GM18511 (cell line): ENCODE measurements at regions not wholly inside any gene's neighbourhood (a gene's known extent, or its start where the extent isn't known, plus 50 kb on each side); places are given as distances from the start of the nearest gene placed in this dataset.

Source experiments
- ATAC-seq: cut with Tn5 transposase; IDR thresholded peaks from one replicate; pipeline ENCODE4 v1.9.1; 2021; ENCODE audit warnings: mild to moderate bottlenecking, moderate library complexity; ENCODE audit not compliant: unreplicated experiment

DNA sequence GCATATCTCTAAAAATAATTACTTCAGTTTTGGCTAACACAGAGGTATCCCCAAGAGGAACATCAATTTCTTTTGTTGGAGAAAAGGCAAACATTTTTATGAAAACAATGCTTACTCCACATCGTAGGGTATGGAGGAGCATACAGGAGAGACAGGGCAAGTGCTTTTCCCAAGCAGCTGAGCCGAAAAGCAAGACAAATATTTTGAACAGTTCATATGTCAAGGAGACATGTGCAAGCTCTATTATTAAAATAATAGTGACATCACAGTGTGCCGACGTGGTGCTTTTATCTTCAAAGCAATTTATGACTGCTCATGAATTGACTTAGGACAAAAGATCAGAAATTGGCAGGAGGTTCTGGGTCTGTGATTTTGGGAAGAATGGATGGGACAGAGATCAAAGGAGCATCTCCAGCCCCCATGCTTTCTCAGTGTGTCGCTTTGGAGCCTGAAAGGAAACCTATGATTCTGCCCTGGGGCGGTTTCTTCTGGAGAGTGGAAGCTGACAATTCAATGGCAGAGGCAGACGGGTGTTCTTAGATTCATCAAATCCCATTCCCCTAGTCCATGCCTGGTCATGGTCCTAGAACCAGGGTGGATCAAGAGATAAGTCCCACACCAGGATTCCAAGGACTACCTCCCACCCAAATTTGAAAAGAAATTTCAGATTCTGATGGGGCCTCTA is 97.1 kb downstream of the JCAD start:
- ATAC-seq = no peak

DNA sequence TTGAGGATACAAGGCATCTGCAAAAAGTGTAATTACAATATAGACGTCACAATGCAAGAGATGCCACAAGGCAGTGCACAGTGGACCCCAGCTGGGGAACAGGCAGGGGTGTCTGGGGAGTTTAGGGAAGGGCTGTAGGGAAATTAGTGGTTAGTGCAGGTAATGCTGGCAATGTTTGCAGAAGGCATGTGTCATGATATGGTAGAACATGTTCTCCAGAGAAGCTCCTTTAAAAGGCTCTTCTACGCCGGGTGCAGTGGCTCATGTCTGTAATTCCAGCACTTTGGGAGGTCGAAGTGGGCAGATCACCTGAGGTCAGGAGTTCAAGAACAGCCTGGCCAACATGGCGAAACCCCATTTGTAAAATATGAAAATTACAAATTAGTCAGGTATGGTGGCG is 98.0 kb downstream of the JCAD start:
- no peak for ATAC-seq

DNA sequence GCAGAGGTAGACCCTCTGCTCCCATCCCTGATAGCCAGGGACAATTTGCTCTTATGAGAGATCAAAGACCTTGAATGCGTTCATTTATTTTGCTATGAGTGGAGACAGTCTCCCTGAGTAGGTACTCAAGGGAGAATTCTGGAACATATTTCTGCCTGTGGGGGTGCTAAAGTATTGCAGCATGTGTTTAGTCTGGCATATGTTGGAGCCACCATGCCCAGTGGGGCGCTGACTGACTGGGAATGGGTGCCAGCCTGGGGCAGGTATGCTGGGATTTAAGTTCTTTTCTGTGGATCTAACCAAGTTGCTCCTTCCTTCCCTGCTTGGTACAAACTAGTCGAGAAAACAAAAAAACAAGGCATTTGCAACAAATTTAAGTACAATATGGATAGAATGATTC is 99.1 kb downstream of the JCAD start:
- ATAC-seq = no peak

DNA sequence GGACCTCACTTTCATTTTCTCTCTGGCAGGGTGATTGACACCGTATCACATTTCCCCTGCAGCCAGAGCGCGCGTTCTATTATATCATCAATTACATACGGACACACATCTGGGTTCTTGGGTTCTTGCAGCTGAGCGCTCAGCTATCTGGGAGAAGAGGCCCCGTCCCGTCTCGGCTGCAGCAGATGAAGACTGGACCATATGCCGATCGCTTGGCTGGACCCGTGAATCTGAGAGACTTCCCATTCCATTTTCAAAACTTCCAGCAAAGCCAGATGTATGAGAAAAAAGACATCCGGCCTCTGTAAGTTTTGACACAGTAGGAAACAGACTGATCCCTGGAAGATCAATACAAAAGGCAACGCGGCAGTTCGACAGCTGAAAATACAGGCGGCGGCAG is 99.8 kb downstream of the JCAD start:
- ATAC-seq = no peak

DNA sequence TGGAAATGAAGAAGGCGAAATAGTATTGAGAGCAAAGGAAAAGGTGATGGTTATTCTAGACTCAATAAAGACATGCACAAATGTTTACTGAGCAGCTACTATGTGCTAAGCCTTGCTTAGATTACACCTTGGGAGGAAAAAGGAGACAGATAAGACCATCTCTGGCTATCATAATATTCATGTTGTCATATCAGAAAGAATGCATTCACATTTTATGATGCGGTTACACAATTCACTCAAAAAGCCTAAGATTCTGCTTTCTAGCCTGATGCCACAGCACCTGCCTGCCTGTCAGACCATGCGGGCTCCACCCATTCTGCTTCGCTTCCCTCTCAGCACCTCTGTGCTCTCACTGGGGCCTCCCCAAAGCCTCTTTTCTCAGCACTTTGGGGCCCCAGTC is 100.9 kb downstream of the JCAD start:
- no peak for ATAC-seq

DNA sequence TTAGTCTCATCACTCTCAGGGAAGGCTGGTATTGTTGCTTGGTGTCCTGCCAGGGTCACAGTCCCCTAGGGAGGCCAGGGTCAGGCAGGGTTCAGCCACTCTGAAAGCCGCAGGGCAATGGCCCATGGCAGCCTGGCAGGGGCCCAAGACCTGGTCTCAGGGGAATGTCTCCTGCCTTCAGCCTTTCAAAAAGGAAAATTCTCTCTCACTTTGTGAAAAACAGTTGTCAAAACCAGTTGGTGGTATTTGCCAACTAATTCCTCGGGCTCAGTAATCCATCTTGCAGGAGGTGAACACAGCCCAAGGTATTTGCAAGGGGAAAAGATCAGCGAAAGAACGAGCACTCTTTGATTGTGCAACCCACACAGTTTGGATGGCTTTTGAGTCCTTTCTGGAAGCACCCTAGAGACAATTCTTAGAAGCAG is 101.5 kb downstream of the JCAD start:
- ATAC-seq = peak; percentile 85

DNA sequence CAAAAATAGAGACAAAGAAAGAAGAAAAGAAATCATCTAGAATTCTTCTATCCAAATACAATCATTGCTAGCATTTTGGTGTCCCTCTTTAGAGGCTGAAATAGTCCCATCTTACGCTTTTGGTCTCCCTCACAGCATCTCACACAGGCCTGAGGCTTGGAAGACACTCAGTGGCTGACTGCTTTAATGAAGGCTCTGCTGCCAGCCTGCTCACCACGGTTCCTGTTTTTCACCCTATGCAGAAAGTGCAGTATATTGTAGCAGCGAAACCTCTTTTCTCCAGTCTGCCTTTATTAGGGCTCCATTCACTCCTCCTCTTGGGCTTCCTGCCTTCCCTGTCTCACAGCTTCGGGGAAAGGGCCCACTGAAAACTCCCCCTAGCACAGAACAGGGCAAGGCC is 102.2 kb downstream of the JCAD start:
- ATAC-seq = peak; percentile 20

DNA sequence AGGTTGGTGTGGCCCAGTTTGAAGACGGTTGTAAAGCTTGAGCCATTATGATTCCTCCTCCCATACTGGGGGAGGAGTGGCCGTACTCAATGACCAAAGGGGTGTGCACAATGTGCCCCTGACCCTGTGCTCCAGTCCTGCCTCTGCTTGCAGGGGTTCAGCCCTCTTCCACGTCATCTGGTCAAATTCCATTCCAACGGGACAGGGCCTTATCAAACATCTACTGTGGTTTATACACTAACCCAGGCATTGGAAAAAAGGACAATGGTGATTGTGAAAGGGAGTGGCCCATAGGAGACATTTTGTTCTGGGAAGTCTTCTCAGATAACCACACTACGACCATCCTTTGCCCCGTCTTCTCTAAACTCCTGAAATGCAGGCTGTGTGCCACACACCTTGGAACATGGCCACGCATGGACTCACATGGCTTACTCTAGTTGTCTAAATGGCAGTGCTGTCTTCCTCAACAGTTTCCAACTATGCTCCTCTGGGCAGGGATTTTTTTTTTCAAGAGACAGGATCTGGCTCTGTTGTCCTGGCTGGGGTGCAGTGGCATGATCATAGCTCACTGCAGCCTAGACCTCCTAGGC is 103.0 kb downstream of the JCAD start:
- ATAC-seq = no peak

DNA sequence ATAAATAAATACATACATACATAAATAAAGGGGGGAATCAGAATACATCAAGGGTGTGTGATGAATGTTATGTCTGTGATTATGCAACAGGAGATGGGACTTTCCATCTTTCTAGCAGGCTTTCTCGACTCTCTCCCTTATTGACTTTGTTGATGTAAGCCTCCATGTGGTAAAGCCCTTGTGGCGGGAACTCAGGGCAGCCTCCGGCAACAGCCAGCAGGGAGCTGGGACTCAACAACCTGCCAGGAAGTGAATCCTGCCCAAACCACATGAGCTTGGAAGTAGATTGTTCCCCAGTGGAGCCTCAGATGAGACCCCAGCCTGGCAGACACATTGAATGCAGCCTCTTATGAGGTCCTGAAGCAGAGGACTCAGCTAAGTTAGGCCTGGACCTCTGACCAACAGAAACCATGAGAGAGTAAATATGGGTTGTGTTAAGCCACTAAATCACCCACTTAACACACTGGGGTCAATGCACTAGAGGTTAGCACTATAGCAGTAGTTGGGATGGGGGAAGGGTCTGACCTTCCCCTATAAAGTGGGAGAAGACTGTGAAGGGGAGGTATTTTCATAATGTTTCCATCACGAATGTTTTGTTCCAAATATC is 104.0 kb downstream of the JCAD start:
- ATAC-seq = no peak

DNA sequence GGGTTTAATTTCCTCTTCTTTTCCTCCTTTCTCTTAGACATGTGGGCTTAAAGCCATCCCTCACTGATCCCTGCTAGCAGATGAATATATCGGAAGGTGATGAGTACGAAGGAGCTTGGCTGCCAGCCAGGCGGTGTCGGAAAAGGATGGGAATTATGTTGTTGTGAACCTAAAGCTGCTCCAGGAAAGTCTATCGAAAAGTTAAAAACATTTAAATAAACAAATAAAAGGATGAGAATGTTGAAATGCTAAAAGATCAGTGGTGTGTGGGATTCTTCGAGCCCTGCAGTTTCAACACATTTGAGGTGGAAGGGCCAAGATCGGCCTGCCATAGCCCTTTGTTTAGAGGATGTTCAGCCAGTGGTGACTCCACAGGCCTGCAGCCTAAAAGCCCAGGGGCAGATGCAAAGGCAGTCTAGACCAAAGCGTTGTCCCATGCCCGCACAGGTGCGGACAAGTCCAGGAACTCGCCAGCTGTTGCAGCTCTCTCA is 107.9 kb downstream of the JCAD start:
- no peak for ATAC-seq

DNA sequence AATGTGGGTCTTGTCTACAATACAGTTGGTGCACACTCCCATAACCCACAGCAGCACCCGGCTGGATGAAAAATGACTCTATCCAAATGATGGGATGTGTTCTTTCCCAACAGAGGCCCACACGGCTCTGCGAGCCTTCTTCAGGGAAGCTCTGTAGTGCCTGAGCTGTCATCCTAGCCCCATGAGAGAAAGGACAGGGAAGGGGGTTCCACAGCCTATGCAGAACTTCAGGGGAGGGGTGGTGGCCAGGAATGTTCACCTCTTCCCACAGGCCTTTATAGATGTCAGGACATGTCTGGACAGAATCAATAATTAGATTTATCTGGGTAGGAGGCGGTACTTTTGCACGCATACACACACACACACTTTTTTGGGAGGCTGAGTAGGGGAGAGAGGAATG is 109.0 kb downstream of the JCAD start:
- ATAC-seq = no peak

DNA sequence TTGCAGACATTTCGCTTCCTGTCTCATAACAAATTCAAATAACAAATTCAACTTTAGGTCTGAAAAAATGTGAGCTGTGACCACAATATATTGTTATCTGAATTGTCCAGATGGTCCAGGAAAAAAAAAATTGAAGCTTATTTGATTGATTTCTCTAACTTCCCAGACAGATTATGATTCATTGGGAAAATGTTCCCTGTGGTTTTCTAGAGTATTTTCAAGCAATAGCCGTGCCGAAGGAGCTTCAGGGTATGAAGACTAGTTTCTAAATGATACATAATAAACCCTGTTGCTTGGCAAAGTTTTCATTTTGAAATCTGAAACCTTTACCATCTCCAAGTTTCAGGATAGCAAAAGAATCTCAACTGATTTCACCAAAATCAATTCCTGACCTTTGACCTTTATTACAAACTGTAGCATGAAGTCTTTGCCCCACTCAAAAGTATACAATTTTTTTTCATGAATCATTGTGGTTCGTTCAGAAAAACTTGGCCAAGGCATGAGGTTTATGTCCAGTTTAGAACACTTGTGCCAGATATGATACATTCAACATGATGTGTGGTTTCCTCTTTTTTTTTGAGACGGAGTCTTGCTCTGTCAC is 109.9 kb downstream of the JCAD start:
- no peak for ATAC-seq

DNA sequence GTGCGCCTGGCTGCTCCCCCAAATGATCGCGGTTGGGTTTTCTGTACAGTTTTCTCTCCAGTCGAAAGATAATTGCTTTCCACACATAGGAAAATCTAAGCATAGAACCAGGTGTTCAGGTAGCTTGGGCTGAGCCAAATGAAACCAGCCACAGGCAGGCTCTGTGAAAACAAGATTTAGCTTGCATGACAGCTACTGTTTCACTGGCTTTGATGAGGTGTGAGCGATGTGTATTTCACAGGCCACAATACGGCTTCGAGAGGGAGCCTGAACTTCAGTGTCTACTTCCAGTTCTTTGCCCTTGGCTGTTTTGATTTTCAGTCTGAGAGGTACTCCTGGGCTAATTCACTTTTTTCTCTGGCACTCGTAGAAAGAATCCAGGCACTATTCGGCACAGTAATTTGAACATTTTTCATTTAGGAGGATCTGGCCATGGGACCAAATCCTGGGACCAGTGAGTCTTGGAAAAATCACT is 110.5 kb downstream of the JCAD start:
- no peak for ATAC-seq

DNA sequence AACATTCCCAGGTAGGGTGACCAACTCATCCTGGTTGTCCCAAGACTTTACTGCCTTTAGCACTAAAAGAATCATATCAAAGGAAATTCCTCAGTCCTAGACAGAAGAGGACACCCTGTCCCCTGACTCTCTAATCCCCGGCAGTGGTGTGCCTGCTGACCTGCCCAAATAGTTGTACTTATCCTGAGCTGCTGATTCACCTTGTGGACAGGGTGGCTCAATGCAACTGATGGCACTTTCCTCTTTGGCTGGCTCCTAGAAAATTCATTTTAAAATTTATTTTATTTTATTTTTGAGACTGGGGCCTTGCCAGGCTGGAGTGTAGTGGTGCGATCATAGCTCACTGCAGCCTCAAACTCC is 111.7 kb downstream of the JCAD start:
- ATAC-seq = no peak

DNA sequence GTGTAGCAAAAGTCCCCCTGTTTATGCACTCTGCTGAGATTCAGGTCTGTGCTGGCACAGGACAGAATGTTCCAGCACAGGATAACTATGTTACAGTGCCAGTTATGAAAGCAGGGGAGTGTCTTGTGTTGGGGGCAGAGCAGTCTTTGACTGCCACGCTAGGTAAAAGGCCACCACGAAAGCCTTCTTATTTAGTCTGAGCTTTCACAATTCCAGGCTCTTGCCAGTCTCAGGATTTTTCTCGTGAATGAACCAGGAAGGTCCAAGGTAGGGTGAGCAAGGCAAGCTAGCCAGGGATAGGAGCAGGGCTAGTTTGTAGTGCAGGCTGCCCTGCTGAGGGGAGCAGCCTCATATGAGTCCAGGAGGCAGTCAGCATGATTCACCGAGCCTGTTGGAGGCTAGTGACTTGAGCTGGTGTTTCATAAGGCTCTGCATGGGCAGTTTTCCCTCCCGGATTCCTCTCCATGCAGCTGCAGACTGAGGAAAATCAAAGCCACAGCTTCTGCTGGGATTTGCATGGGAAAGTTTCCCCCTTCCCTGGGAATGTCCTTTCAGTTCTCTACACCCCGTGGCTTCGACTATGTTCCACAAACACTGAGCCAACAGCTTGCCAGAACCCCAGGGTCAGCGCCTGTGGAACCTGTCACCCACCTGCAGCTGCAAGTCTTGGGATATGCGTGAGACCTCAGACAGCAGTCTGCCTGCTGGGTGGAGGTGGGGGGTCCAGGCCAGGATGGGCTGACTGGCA is 112.3 kb downstream of the JCAD start:
- ATAC-seq = no peak

DNA sequence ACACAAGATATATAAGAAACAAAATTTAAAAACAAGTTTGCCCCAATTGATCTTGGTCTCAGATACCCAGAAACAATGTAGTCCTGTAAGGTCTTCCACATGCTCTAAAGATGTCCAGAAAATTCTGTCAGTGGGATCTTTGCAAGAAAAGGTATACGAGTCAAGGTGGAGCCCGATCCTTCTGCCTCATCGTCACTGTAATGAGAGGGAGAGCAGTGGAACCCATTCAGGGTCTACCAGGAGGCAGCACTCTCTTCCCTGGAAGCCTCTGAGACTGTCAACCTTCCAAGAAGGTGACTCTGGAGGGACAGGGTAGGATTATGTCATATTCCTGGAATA is 112.8 kb downstream of the JCAD start:
- no peak for ATAC-seq

DNA sequence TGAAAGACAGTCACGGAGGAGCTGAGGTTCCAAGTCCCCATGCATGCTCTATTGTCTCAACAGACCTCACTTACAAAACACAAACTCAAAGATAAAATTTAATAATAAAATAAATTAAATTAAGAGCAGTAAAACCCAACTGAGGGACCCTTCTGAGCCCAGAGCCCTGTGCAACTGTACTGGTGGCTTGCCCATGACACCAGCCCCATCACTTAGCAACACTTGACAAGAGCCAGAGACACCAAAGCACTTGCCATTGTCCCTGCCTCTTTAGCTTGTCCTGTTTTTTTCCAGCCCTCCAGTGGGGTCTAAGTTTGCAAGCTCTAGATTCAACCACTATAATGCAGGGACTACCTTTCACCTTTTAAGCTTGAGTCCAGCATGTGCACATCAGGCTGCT is 117.9 kb downstream of the JCAD start:
- no peak for ATAC-seq

DNA sequence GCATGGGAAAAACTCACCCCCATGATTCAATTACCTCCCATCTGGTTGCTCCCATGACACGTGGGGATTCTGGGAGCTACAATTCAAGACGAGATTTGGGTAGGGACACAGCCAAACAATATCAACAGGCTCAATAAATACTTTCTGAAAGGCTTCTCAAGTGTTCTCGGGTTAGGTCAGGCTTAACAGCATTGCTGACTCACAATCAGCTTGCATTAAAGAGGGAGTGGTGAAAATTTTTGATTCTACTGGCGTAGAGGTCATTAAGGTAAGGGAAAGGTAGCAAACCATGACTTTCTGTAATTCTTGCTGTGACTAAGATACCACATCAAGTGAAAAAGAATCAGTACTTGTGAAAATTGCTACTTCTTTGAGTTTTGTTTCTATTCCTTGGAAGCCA is 126.4 kb downstream of the JCAD start:
- no peak for ATAC-seq

DNA sequence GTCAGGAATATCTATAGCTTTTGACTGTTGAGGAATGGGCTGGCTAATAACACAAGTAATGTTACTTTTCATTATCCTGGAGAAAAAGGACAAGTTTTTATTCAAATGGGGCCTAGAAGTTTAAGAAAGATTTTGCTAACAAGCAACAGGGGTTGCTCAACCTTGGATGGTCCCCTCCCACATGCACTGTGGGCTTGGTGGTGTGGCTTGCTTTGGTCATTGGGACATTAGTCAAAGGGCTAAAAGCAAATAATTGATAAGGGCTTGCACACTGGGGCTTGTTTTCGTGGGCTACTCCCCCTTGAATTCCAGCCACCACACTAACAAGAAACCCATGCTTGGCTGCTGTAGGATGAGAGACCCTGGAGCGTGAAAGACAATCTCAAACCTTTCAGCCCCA is 127.6 kb downstream of the JCAD start:
- ATAC-seq = no peak

DNA sequence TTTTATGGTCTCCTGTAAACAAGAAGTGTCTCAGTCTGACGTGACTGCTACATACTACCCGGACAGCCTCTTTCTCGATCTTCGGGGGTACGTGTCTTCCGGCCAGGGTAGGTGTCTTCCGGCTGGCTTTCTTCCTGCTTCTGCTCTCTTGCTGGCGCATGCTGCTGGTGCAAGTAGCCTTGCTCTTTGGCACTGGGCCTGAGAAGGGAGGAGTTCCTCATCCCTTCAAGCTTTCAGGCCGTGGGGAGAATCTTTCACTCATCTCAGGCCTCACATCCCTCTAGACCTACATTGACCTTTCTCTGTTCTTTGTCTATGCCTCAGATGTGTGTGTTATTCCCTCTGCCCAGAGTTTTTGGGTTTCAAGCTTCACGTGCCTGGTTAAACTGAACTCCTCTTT is 130.4 kb downstream of the JCAD start:
- no peak for ATAC-seq

DNA sequence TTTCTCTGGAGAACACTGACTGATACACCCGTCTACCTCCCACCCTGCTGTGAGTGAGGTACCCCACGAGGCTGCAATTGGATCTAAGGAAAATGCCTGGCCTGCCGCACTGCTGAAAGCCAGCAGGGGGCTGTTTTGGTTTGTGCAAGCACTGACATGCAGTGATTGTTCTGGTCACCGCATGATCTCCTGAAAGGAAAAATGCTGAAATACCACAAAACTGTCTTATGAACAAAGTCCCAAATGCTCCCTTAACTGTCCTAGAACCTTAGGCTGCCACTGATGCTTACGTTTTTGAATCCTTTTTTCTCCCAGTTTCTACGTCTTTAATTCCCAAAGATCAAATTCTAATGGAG is 132.7 kb downstream of the JCAD start:
- ATAC-seq = no peak
